GM10266 (cell line): ENCODE measurements at regions not wholly inside any gene's neighbourhood (a gene's known extent, or its start where the extent isn't known, plus 50 kb on each side); places are given as distances from the start of the nearest gene placed in this dataset.

ENCODE experiments used
- DNase-seq: peaks from one replicate; pipeline ENCODE4 v3.0.0; 2012; ENCODE audit errors: extremely low spot score
- TF ChIP-seq, protein P1 (sequence below): IDR thresholded peaks from 2 replicates; pipeline ENCODE4 v1.5.1; 2012; ENCODE audit warnings: mild to moderate bottlenecking, low read depth; ENCODE audit not compliant: control insufficient read depth, insufficient read depth; ENCODE audit errors: missing control alignments

- DNase-seq = no peak
- TF ChIP-seq, protein P1, sequence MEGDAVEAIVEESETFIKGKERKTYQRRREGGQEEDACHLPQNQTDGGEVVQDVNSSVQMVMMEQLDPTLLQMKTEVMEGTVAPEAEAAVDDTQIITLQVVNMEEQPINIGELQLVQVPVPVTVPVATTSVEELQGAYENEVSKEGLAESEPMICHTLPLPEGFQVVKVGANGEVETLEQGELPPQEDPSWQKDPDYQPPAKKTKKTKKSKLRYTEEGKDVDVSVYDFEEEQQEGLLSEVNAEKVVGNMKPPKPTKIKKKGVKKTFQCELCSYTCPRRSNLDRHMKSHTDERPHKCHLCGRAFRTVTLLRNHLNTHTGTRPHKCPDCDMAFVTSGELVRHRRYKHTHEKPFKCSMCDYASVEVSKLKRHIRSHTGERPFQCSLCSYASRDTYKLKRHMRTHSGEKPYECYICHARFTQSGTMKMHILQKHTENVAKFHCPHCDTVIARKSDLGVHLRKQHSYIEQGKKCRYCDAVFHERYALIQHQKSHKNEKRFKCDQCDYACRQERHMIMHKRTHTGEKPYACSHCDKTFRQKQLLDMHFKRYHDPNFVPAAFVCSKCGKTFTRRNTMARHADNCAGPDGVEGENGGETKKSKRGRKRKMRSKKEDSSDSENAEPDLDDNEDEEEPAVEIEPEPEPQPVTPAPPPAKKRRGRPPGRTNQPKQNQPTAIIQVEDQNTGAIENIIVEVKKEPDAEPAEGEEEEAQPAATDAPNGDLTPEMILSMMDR = no peak
Measured at GRCh38 chr10:4130685-4131084, 345.7 kb upstream of the KLF6 start.

GRCh38 chr10:4129866-4130477 is 345.0 kb upstream of the KLF6 start:
- TF ChIP-seq, protein P1 = no peak
- DNase-seq = no peak

- no peak for DNase-seq
- TF ChIP-seq, protein P1 = no peak
Measured at GRCh38 chr10:4127518-4128315, 342.7 kb upstream of the KLF6 start.

- DNase-seq = no peak
- TF ChIP-seq, protein P1 = no peak
Measured at GRCh38 chr10:4125776-4126175, 340.8 kb upstream of the KLF6 start.

DNA sequence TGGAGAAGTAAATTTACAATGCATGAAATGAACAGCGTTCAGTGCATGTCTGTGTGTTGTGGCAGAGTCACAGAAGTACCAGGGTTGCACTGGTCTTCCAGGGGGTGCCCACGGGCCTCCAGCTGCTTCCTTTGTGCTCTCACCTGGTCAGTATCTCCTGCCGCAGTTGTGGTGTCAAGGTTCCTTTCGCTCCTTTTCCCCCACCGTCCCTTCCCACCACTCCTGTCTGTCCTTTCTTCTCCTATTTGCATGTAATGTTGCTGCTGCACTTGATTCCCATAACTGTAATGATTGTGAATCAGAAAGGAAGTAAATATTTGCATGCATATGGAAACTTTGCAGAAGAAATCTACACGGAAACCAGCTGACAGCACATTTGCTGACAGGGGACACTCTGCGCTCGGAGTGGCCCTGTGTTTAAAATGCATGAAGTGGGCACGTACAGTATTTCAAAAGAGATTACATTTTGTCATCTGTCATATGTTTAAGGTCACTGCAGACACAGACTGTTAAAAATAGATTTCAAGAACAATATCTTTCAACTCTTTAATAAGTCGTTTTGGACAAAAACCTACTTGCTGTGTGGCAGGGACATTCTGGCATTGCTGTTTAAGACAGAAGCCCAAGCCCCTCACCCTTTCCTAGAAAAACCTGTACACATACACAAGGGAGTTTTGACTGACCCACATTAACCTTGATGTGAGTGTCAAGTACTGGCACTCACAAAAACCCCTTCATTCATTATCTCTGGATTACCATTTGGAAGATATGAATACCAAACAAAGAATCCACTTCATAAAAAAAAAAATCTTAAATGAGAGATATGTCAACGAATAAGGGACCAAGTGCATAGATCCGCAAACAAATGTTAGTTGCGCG is 336.7 kb upstream of the KLF6 start:
- TF ChIP-seq, protein P1 = no peak
- no peak for DNase-seq

GRCh38 chr10:4120096-4120853 is 335.3 kb upstream of the KLF6 start:
- no peak for DNase-seq
- TF ChIP-seq, protein P1 = no peak
